ENCODE measurements at regions not wholly inside any gene's neighbourhood (a gene's known extent, or its start where the extent isn't known, plus 50 kb on each side); places are given as distances from the start of the nearest gene placed in this dataset.

GRCh38 chr4:180696460-180697092 lies 1546.6 kb upstream of the TENM3 start:
- no peak for DNase-seq

- DNase-seq = no peak
Measured at GRCh38 chr4:180698550-180699195, 1544.5 kb upstream of the TENM3 start.

DNA sequence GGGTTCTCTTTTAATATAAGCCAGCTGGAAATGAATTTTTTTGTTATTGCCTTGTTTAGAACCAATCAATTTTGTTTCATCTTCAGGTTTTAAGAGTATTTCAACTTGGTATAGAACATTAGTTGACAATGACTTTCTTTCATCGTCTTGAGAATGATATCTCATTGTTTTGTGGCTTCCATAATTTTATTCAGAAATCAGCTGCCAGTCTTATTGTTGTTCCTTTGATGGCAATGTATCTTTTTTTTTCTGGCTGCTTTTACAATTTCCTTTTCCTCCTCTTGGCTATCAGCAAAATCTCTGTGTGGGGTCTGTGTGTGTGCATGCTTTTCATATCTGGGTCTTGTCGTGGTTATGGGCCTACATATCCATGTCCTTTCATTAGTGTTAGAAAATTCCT lies 1536.4 kb upstream of the TENM3 start:
- DNase-seq = no peak

GRCh38 chr4:180710628-180711337 lies 1532.4 kb upstream of the TENM3 start:
- no peak for DNase-seq

DNA sequence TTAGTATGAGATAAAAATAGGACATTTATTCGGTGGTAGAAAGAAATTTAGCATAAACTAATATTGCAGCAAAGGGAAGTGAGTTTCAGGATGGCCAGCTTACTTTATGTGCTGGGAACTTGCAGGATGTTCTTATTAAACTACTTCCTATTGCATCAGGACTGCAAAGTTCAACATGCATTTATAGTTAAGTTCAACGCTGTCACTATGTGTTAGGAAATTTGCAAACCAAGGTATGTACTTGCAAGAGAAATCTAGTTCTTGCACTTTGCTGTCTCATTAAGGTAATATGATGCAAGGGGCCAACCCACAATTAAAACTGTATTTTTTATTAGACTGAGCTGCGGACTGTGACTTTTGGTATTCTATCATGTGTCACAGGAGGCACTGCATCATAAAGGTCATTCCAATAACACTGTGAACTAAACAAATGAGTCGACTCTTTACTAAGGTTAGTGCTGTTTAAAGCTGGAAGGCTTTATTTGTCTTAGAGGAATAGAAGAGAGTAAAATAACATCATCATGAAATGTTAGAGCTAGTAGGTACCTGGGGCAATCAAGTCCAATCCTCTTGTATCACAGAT lies 1525.7 kb upstream of the TENM3 start:
- no peak for DNase-seq

- DNase-seq = no peak
Measured at GRCh38 chr4:180721356-180721755, 1521.8 kb upstream of the TENM3 start.

GRCh38 chr4:180726611-180727010 lies 1516.6 kb upstream of the TENM3 start:
- DNase-seq = no peak

DNA sequence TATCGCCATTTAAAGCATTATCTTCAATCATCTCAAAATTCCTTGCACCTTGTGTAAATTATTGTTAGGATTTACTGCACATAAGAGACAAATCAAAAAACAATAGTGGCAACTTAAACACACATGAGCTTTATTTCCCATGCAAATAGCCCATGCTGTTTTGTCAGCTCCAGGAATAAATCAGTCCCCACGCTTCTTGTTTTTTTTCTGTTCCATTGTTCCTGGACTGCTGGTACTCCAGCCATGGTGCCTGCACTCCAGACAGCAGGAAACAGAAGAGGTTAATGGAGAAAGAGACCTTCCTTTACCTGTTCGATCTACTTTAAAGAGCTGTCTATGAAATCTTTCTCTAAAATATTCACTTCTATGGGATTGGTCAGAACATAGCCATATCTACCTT lies 1515.7 kb upstream of the TENM3 start:
- no peak for DNase-seq

DNA sequence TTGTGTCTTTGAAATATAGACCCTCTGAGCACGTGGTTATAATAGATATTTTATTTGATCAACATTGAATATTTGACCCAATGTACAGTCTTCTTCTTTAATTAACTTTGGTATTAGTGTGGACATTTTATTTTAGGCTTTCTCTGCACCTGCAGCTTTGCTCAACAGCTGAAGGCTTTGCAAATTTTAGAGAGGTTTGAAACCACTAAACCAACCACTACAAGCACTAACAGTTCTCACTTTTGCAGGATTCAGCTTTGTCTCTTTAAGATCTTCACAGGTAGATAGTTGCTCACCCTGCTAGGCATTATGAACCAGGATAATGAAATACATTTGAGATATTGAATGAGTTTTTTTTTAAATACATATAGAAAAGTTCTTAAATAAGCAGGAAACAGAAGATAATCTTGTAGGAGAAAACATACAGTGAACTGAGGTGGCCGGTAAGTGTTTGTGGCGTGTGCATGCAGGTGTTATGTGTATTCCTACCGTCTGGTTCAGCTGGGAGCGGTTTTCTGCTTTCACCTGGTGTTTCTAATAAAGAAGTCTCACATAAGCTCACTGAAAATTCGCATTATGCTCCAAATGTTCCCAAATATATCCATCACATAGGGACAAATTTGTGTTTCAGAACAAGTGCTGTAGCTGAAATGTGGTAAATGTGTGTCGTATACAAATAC lies 1508.3 kb upstream of the TENM3 start:
- DNase-seq = no peak

DNA sequence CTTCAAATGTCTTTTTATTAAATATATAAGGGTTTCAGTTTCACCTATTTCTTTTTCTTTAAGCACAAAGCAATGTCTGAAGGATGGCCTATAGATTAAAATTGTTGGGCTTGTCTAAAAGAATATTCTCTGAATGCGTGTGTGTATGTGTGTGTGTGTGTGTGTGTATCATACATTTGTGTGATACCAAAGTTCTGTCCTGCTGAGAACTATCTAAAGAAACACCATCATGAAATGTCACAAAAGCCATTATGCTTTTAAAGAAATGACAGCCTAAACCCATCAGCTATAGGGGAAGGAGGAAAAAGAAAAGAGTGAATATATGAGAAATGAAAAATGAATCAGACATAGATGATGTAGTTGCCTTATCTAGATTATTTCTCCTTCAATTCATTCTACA lies 1501.5 kb upstream of the TENM3 start:
- no peak for DNase-seq

DNA sequence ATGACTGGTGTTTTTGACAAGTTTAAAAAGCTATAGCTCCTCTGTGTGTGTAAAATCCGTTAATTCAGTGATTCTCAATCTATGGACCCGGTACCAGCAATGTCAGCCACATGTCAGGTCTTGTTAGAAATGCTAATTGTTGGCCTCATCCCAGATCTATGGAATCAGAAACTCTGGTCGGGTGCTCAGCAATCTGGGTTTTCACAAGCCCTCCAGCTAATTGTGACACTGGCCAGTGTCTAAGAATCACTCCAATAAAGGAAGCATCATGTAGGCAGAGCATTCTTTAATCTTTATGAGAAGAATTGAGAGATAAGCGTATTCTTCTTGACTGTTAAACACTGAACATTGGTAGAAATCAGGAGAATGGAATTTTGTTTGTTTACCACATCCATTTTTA lies 1498.2 kb upstream of the TENM3 start:
- DNase-seq = no peak

DNA sequence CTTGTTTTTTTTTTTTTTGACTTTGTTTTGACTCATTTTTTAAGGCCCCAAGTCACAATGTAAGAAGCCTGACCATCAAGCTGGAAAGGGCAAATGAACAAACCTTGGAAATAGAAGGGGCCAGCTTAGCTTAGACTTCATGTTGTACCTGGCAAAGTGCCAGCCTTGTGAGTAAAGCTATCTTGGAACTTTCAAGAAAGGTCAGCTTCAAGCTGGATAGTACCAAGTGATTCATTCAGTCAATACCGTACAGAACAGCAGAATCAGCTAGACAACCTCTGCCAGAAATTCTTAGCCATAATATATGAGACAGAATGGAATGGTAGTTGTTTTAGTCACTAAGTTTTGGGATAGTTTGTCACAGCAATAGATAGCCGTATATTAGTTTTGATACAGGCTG lies 1492.2 kb upstream of the TENM3 start:
- no peak for DNase-seq

DNA sequence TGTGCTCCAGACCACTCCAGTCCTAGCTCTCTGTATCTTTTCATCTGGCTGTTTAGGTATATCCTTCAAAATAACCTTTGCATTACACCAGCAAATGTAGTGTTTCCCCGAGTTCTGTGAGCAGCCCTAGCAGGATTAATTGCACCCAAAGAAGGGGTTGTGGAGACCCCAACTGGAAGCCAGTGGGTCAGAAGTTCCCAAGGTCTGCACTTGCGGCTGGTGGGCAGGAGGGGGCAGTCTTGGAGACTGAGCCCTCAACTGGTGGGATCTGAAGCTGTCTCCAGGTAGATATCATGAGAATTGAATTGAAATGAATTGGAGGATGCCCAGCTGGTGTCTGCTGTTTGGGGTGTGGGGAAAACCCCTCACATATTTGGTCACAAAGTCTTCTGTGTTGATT lies 1485.3 kb upstream of the TENM3 start:
- no peak for DNase-seq

DNA sequence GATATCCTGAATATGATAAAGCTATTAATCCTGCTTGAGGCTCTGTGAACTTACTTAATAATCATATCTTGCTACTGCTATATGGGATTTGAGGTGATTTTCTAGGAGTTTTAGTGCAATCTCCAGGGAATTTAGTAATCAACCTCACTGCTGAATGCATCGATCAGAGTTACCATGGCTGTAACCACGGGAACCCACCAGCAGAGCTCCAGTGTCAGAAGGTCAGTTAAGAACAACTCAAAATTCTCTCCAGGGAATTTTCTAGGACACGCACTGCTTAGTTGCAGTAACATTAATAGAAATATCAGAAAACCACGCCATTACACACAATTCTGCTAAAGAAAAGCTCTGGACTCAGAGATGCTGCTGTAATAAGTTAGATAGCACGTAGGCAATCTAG lies 1477.2 kb upstream of the TENM3 start:
- no peak for DNase-seq

- DNase-seq = no peak
Measured at GRCh38 chr4:180766944-180767729, 1476.1 kb upstream of the TENM3 start.

DNA sequence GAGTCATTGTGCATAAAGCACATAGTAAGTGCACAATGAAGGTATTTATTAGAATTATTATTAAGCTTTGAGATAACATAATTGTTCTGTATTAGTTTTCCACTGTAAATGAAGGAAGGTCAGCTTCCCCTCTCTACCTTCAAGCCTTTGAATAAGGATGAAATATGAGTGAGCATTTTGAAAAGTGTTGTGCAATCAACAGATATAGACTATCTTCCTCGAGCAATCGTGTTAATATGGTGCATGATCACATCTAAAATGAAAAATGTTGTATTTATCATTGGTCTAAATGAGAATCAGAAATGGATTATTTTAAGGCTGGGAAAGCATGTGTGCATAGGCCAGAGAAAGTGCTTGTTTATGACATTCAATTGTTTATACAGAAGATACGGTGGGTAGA lies 1474.6 kb upstream of the TENM3 start:
- DNase-seq = no peak

DNA sequence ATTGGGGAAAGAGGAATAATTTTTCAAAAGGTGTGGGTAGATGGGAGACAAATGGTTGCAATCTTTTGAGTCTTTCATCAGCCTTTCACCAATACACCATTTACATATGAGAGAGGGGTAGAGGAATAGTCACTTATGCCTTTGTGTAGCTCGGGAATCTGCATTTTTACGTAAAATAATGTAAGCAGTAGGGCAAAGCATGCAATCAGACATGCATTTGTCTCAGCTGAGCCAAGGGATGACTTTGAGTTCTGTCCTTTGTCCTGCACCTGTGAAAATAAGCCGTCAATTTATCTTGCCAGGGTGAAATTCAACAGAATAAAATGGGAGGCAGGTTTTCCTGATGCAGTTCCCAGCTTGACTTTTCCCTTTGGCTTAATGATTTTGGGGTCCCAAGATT lies 1473.4 kb upstream of the TENM3 start:
- no peak for DNase-seq

DNA sequence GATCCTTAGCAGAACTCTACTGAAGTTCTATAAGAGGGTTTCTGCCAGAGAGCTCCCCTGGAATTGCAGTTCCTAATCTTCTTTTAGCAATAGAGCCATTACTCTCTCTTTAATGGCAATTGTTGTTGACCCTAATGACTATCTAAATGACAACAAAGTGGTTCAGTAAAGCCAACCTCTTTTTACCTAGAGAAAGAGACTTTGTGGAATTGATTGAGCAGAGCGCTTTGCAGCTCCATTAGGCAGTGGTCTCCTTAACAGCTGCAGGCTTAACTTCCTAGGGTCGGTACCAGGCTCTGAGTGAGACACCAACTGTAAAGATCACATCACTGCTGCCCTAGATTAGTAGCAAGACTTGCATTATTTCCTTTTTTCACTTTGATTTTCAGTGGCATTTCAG lies 1472.9 kb upstream of the TENM3 start:
- DNase-seq = no peak

DNA sequence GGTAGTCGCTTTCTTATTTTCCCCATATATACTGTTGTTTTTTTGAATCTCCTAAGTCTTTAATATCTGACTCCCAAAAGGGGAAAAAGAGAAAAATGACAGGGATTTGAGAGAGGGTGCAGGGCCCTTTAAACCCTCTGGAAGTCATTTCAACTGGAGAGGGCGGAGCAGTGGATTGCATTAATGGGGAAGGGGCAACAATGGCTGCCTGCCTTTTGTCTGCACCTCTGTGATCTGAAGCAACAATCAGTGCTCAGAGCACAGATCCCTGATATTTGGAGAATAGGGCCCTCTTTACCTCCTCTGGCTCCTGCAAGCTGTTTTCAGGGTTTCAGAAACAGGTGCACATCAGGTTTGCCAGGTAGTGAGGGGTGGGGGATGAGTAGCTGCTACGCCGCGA lies 1458.3 kb upstream of the TENM3 start:
- DNase-seq = no peak

- no peak for DNase-seq
Measured at GRCh38 chr4:180788729-180789128, 1454.5 kb upstream of the TENM3 start.

DNA sequence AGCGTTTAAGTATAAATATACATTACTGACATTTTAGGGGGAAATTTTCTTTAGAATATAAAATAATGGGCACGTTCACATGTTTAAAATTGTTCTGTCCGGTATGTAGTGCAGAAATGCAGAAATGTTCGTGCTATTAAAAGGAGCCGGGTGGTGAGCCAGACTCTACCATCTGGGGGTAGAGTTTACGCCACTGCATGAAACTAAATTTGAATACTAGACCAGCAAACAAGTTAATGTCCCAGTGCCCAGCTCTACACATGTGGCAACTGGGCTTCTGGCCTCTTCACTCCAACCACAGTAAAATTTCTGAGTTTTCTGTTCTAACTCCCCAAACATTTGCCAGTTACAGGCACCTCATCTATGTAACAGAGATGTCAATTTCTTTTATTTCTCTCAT lies 1453.3 kb upstream of the TENM3 start:
- no peak for DNase-seq

- no peak for DNase-seq
Measured at GRCh38 chr4:180790471-180790870, 1452.7 kb upstream of the TENM3 start.

DNA sequence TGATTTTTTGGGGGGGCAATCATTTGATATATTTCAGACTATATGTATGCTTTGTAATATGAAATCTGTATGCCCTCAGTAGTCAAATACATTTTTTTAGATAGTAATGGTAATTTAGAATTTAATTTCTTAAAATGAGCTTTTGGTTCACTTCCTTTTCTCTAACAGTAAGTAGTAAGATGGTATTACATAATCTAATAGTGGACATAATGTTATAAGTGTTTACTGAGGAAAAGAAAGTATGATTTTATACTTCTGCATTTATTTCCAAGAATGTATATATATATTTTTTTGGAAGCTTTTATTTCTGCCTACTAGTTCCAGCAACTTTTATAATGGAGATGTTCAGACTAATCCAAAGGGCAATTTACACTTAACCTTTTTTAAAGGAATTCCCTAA lies 1450.7 kb upstream of the TENM3 start:
- DNase-seq = no peak
